Type B pancreatic cell (in vitro differentiated cells): ENCODE measurements at regions not wholly inside any gene's neighbourhood (a gene's known extent, or its start where the extent isn't known, plus 50 kb on each side); places are given as distances from the start of the nearest gene placed in this dataset.

Source experiments
- DNase-seq: peaks from one replicate; pipeline ENCODE4 v3.0.0; 2021; ENCODE audit warnings: mixed read lengths; ENCODE audit not compliant: unreplicated experiment; ENCODE audit errors: extremely low spot score
- H3K27ac Mint-ChIP-seq: 2 replicates; pipeline ENCODE4 v1.8.0; 2021; ENCODE audit warnings: mild to moderate bottlenecking, mixed read lengths
- H3K27me3 Mint-ChIP-seq: 2 replicates; pipeline ENCODE4 v1.8.0; 2021; ENCODE audit warnings: mixed read lengths
- H3K36me3 Mint-ChIP-seq: 2 replicates; pipeline ENCODE4 v1.8.0; 2021; ENCODE audit warnings: mixed read lengths
- H3K4me1 Mint-ChIP-seq: one replicate; pipeline ENCODE4 v1.8.0; 2021; ENCODE audit warnings: mixed read lengths; ENCODE audit not compliant: unreplicated experiment
- H3K4me3 Mint-ChIP-seq: 2 replicates; pipeline ENCODE4 v1.8.0; 2021; ENCODE audit warnings: mild to moderate bottlenecking, mixed read lengths
- H3K9me3 Mint-ChIP-seq: 2 replicates; pipeline ENCODE4 v1.8.0; 2021; ENCODE audit warnings: mixed read lengths
- TF ChIP-seq, protein P1 (sequence below): fragments of 200-600 bp; sonication (generic); conservative IDR thresholded peaks from 2 replicates; pipeline ENCODE4 v1.5.0; 2021; ENCODE audit warnings: antibody characterized with exemption, mild to moderate bottlenecking

DNA sequence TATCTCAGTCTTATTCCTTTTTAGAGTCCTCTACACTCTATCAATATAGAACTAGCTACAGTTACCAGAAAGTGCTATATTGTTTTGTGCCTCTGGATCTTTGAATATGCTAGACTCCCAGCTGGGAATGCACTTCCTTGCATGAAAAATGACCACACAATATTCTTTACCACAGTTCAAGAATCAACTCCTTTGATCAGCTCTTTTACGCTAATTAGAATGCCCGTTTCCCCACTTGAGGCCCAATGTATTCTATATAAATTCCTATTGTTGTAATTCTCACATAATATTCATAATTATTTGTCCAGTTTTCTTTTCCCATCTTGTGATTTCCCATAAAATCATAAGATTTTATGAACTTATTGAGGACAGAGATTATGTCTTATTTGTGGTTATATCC lies 142.2 kb downstream of the UBE2E3 start:
- no peak overlapping the region for H3K4me3 Mint-ChIP-seq
- H3K27me3 Mint-ChIP-seq: no peaks in the 10 kb centered on the region
- TF ChIP-seq, protein P1, sequence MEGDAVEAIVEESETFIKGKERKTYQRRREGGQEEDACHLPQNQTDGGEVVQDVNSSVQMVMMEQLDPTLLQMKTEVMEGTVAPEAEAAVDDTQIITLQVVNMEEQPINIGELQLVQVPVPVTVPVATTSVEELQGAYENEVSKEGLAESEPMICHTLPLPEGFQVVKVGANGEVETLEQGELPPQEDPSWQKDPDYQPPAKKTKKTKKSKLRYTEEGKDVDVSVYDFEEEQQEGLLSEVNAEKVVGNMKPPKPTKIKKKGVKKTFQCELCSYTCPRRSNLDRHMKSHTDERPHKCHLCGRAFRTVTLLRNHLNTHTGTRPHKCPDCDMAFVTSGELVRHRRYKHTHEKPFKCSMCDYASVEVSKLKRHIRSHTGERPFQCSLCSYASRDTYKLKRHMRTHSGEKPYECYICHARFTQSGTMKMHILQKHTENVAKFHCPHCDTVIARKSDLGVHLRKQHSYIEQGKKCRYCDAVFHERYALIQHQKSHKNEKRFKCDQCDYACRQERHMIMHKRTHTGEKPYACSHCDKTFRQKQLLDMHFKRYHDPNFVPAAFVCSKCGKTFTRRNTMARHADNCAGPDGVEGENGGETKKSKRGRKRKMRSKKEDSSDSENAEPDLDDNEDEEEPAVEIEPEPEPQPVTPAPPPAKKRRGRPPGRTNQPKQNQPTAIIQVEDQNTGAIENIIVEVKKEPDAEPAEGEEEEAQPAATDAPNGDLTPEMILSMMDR: no peak
- no peaks in the 10 kb centered on the region for H3K36me3 Mint-ChIP-seq
- peaks cover 4% of the 10 kb centered on the region for H3K9me3 Mint-ChIP-seq
- no peak for DNase-seq
- H3K27ac Mint-ChIP-seq: no peak overlapping the region
- H3K4me1 Mint-ChIP-seq: peaks cover 5% of the 10 kb centered on the region

DNA sequence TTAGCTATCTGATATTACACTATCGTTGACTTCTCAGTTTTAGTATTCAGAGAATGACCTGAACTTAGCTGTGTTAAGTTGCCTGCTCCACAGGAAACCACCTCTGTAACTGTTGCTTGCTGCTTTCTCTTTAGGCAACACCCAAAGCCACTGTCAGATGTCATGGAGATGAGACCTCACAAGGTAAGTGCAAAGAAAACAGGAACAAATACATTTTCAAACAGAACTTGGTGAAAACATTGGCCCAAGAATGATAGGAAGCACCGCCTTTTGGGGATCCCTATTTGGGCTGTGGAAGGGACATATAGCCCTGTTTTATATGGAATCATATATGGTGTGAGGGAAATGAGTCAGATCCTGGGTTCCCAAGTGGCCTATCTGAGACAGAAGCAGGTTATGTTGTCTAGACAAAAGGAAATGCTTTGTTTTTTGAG lies 143.4 kb downstream of the UBE2E3 start:
- H3K4me3 Mint-ChIP-seq: no peak overlapping the region

GRCh38 chr2:181124497-181124896 lies 144.1 kb downstream of the UBE2E3 start:
- peaks cover 5% of the 10 kb centered on the region for H3K4me1 Mint-ChIP-seq
- TF ChIP-seq, protein P1: no peak
- H3K27ac Mint-ChIP-seq: no peak overlapping the region
- H3K27me3 Mint-ChIP-seq: no peaks in the 10 kb centered on the region
- no peak for DNase-seq
- no peak overlapping the region for H3K4me3 Mint-ChIP-seq
- no peaks in the 10 kb centered on the region for H3K36me3 Mint-ChIP-seq
- H3K9me3 Mint-ChIP-seq: peaks cover 4% of the 10 kb centered on the region

More for the DNA sequence above, 143.4 kb downstream of the UBE2E3 start:
- TF ChIP-seq, protein P1: no peak
- Mint-ChIP-seq H3K27ac (no peak overlapping the region), H3K27me3 (no peaks in the 10 kb centered on the region), H3K9me3 (peaks cover 4% of the 10 kb centered on the region), H3K36me3 (no peaks in the 10 kb centered on the region), H3K4me1 (peaks cover 5% of the 10 kb centered on the region)
- DNase-seq: no peak

GRCh38 chr2:181125359-181125758 lies 145.0 kb downstream of the UBE2E3 start:
- no peaks in the 10 kb centered on the region for H3K27me3 Mint-ChIP-seq
- no peak for DNase-seq

GRCh38 chr2:181126311-181126868 lies 146.0 kb downstream of the UBE2E3 start:
- no peak for DNase-seq
- no peak overlapping the region for H3K27ac Mint-ChIP-seq
- H3K4me1 Mint-ChIP-seq: peaks cover 5% of the 10 kb centered on the region
- TF ChIP-seq, protein P1: no peak
- H3K36me3 Mint-ChIP-seq: no peaks in the 10 kb centered on the region
- H3K27me3 Mint-ChIP-seq: no peaks in the 10 kb centered on the region
- no peaks in the 10 kb centered on the region for H3K9me3 Mint-ChIP-seq
- no peak overlapping the region for H3K4me3 Mint-ChIP-seq

More at GRCh38 chr2:181125359-181125758, 145.0 kb downstream of the UBE2E3 start:
- Mint-ChIP-seq H3K4me3 (no peak overlapping the region), H3K9me3 (peaks cover 4% of the 10 kb centered on the region), H3K36me3 (no peaks in the 10 kb centered on the region), H3K27ac (no peak overlapping the region), H3K4me1 (peaks cover 5% of the 10 kb centered on the region)
- TF ChIP-seq, protein P1: no peak
